HFF-Myc (cell line): ENCODE measurements at regions not wholly inside any gene's neighbourhood (a gene's known extent, or its start where the extent isn't known, plus 50 kb on each side); places are given as distances from the start of the nearest gene placed in this dataset.

Experiments used
- DNase-seq: peaks from one replicate; pipeline ENCODE4 v3.0.0-alpha.2; 2011; ENCODE audit warnings: low read depth; ENCODE audit errors: extremely low read depth
- H3K4me3 ChIP-seq: replicated peaks from 2 replicates; pipeline ENCODE4 v1.5.1; 2011; ENCODE audit warnings: low read depth, mild to moderate bottlenecking, control low read depth, low read length
- CTCF ChIP-seq: IDR thresholded peaks from 2 replicates; pipeline ENCODE4 v1.5.1; 2012; ENCODE audit warnings: mild to moderate bottlenecking, low read depth, low read length, control low read depth; ENCODE audit errors: missing control alignments

- no peak overlapping the region for H3K4me3 ChIP-seq
- no peak for DNase-seq
- no peak for TF ChIP-seq CTCF
Measured at GRCh38 chr12:47577206-47577989, 128.4 kb downstream of the RPAP3 start.

GRCh38 chr12:47576289-47576945 is 129.4 kb downstream of the RPAP3 start:
- TF ChIP-seq CTCF = no peak
- DNase-seq = no peak
- no peak overlapping the region for H3K4me3 ChIP-seq

- no peak for DNase-seq
- TF ChIP-seq CTCF = no peak
- H3K4me3 ChIP-seq = no peak overlapping the region
Measured at GRCh38 chr12:47574252-47575021, 131.4 kb downstream of the RPAP3 start.

GRCh38 chr12:47573146-47573659 is 132.6 kb downstream of the RPAP3 start:
- DNase-seq = no peak
- H3K4me3 ChIP-seq = no peak overlapping the region
- no peak for TF ChIP-seq CTCF

- DNase-seq = no peak
- no peak overlapping the region for H3K4me3 ChIP-seq
- TF ChIP-seq CTCF = no peak
Measured at GRCh38 chr12:47570151-47570550, 135.7 kb downstream of the RPAP3 start.

- DNase-seq = no peak
- no peak for TF ChIP-seq CTCF
- no peak overlapping the region for H3K4me3 ChIP-seq
Measured at GRCh38 chr12:47562201-47562600, 143.6 kb downstream of the RPAP3 start.
